HG03066 (cell line): ENCODE measurements at regions not wholly inside any gene's neighbourhood (a gene's known extent, or its start where the extent isn't known, plus 50 kb on each side); places are given as distances from the start of the nearest gene placed in this dataset.
"Not testable (repeated sequence)": the region's sequence is repeated elsewhere in the genome, so short reads cannot be mapped to it uniquely, and the experiment has no call there.

Experiments
- ATAC-seq: cut with Tn5 transposase; IDR thresholded peaks from one replicate; pipeline ENCODE4 v1.9.1; 2021; ENCODE audit warnings: low read depth; ENCODE audit not compliant: unreplicated experiment

GRCh38 chr5:85357309-85357708, 972.6 kb upstream of the EDIL3 start:
- ATAC-seq = no peak

DNA sequence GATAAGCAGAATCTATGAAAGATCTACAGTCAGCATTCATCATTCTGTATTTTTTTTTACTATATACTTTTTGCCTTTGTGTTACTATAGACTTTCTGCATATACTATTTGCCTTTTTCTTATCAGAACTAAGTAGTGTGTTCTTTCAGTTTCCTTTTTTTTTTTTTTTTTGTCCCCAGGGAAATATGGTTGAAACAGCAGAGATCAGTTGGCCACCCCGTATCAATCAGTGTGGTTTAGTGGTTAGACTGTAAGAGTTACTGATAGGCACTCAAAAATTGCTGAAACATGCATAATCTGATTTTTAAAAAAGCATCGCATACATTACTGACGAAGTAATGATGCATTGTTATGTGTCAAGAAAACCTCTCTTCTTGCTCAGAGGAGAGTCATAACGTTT, 990.8 kb upstream of the EDIL3 start:
- no peak for ATAC-seq

GRCh38 chr5:85388770-85389169, 1004.1 kb upstream of the EDIL3 start:
- ATAC-seq = no peak

DNA sequence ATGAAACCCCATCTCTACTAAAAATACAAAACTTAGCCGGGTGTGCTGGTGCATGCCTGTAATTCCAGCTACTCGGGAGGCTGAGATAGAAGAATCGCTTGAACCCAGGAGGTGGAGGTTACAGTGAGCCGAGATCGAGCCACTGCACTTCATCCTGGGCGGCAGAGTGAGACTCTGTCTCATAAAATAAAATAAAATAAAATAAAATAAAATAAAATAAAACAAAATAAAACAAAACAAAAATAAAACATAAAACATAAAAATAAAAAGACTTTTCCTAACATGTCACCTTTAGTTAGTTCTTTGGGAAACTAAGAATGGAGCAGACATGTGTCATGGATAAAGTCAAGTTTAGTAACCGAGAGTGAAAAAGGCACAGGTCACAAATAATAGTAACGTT, 1007.6 kb upstream of the EDIL3 start:
- not testable (repeated sequence) for ATAC-seq

DNA sequence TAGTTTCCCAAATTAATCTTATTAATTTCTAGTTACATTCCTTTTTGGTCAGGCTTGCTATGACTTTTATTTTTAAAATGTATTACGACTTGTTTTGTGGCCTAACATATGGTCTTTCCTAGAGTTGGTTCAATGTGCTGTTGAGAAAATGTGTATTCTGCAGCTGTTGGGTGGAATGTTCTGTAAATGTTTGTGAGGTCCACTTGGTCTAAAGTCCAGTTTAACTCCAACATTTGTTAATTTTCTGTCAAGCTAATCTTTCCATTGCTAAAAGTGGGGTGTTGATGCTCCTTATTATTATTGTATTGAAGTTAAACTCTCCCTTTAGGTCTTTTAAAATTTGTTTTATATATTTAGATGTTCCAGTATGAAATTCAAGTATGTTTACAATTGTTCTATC, 1010.8 kb upstream of the EDIL3 start:
- no peak for ATAC-seq

GRCh38 chr5:85397451-85397850, 1012.8 kb upstream of the EDIL3 start:
- ATAC-seq = no peak

- ATAC-seq = no peak
These were observed 1043.8 kb upstream of the EDIL3 start for GRCh38 chr5:85428426-85428934.

DNA sequence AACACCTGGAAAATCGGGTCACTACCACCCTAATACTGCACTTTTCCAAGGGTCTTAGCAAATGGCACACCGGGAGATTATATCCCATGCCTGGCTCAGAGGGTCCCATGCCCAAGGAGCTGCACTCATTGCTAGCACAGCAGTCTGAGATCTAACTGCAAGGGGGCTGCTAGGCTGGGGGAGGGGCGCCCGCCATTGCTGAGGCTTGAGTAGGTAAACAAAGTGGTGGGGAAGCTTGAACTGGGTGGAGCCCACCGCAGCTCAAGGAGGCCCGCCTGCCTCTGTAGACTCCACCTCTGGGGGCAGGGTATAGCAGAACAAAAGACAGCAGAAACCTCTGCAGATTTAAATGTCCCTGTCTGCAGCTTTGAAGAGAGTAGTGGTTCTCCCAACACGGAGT, 1047.0 kb upstream of the EDIL3 start:
- ATAC-seq = not testable (repeated sequence)

- no peak for ATAC-seq
These were observed 1056.5 kb upstream of the EDIL3 start for GRCh38 chr5:85441156-85441555.

GRCh38 chr5:85441853-85442252, 1057.2 kb upstream of the EDIL3 start:
- no peak for ATAC-seq

DNA sequence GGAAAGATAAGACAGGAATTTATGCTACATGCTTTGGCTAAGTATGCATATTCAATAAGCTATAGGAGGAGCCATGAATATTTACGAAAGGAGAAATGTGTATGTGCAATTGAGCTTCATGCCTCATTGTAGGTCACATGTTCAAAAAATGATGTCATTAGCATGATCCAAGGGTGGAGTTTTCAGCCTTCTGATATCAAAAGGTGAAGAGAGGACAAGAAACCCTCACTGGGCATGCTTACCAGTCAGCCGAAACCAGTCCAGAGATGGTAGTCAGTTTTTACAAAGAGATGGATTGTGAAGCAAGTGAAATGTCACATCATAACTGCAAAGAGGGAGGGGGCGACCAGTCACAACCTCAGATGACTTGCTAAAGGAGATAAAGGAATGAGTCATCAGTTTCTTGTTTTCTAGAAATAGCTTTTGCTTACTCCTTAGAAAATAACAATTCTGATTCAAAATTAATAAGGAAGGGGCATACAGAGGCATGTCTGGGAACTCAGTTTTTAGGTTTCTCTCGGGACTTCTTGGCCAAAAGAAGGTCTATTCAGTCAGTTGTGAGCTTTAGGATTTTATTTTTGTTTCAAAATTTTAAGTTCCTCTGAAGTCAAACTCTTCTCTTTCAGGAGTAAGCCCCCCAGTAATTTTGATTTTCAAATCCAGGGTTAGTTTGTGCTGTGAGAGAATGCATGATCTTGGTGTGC, 1067.8 kb upstream of the EDIL3 start:
- ATAC-seq = no peak

DNA sequence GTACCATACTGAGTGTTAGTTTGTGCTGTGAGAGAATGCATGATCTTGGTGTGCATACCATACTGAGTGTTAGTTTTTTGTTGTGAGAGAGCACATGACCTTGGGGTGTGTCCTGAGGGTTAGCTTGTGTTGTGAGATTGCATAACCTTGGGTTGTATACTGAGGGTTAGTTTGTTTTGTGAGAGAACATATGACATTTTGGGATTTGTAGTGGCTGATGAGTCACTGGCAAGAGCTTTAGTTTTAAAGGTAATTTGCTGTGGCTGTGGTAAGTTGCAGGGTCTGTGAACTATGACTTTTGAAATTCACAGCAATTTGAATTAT, 1068.3 kb upstream of the EDIL3 start:
- no peak for ATAC-seq

DNA sequence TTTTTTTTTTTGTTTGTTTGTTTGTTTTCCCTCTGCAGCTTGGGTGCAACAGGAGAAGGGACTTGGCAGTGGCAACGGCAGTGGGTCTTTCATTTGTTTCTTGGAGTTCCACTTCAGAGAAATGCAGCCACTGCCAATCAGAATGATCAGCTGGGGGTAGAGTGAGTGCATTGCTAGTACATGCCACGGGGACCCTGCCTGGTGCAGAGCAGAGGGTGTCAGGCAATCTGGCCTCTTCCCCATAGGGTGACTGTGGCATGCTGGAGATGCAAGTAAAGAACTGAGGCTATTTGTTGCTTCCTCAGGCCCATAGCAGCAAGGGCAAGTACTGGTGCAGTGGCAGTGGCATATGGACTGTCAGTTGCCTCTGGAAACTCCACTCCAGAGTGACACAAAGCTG, 1073.6 kb upstream of the EDIL3 start:
- no peak for ATAC-seq

DNA sequence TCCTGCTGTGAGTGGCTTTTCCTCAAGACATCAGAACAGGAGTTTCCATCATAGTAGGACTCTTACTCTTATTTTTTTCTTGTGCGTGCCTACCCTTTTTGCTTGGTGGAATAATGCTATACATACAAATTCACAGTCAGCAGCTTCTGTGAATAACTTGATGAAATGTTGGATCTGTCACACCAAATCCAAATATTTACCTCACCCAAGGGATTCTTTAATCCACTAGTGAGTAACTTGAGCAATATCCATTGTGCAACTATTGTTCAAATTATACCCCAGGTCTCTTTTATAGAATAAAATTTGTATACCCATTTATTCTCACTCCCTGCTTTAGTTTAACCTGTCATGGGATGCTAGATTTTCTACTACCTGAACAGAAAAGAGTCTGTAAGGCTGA, 1078.3 kb upstream of the EDIL3 start:
- no peak for ATAC-seq

- no peak for ATAC-seq
These were observed 1081.7 kb upstream of the EDIL3 start for GRCh38 chr5:85466423-85466822.

DNA sequence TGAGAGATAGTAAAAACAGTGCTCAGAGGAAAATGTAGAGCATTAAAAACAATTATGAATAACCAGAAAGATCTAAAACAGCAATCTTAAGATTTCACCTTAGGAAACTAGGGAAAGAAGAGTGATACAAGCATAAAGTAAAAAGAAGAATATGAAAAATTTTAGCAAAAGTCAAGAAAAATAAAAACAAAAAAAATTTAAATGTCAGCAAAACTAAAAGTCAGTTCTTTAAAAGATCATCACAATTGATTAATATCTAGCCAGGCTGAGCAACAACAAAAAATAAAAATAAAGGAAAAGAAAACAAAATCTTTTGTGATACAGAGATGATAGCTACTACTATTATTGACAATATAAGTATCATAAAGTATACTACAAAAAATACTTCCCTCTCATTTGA, 1088.1 kb upstream of the EDIL3 start:
- no peak for ATAC-seq

GRCh38 chr5:85475151-85475550, 1090.5 kb upstream of the EDIL3 start:
- not testable (repeated sequence) for ATAC-seq

DNA sequence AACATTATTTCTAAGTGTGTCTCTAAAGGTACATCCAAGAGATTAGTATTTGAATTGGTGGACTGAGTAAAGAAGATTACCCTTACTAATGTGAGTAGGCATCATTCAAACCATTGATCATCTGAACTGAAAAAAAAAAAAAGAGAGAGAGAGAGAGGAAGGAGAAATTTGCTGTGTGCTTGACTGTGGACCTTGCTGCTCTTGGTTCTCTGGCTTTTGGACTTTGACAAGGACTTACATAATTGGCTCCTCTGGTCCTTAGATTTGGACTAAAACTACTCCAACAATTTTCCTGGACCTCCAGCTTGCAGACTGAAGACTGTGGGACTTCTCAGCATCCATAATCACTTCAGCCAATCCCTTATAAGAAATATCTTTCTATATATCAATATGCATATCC, 1091.9 kb upstream of the EDIL3 start:
- ATAC-seq = no peak

DNA sequence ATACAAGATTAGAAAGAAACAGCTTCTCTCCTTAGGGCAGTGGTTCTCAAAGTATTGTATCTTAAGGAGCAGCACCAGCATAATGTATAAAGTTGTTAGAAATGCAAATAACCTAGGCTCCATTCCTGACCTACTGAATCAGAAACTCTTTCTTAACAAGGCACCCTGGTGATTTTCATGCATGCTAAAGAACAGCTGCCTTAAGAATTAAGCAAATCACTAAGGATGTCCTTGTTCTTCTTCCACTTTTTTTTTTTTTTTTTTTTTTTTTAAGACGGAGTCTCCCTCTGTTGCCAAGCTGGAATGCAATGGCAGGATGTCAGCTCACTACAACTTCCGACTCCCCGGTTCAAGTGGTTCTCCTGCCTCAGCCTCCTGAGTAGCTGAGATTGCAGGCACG, 1095.2 kb upstream of the EDIL3 start:
- no peak for ATAC-seq

- ATAC-seq = no peak
These were observed 1100.4 kb upstream of the EDIL3 start for GRCh38 chr5:85484982-85485574.

GRCh38 chr5:85488295-85488694, 1103.6 kb upstream of the EDIL3 start:
- no peak for ATAC-seq

GRCh38 chr5:85500869-85501268, 1116.2 kb upstream of the EDIL3 start:
- ATAC-seq = no peak

DNA sequence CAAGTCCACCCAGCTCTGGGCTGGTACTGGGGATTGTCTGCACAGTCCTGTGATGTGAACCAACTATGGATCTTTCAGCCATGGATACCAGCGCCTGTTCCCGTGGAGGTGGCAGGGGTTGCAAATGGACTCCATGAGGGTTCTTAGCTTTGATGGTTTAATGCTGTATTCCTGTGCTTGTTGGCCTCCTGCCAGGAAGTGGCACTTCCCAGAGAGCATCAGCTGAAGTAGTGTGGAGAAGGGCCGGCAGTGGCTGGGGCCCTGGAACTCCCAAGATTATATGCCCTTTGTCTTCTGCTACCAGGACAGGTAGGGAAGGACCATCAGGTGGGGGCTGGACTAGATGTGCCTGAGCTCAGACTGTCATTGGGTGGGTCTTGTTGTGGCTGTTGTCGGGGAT, 1104.8 kb upstream of the COX7C start:
- ATAC-seq = no peak
